HG03520 (cell line): ENCODE measurements at regions not wholly inside any gene's neighbourhood (a gene's known extent, or its start where the extent isn't known, plus 50 kb on each side); places are given as distances from the start of the nearest gene placed in this dataset.
"Not testable (repeated sequence)": the region's sequence is repeated elsewhere in the genome, so short reads cannot be mapped to it uniquely, and the experiment has no call there.

ENCODE experiments used
- ATAC-seq: cut with Tn5 transposase; IDR thresholded peaks from one replicate; pipeline ENCODE4 v1.9.1; 2021; ENCODE audit warnings: mild to moderate bottlenecking, moderate library complexity; ENCODE audit not compliant: unreplicated experiment

GRCh38 chr1:103469801-103470200, 55.7 kb upstream of the RNPC3 start:
- no peak for ATAC-seq

- no peak for ATAC-seq
Observed at GRCh38 chr1:103467100-103467499, 58.4 kb upstream of the RNPC3 start.

- ATAC-seq, result no peak
Observed at GRCh38 chr1:103461161-103462105, 64.1 kb upstream of the RNPC3 start.

- ATAC-seq, result no peak
Observed at GRCh38 chr1:103460511-103460910, 65.0 kb upstream of the RNPC3 start.

- ATAC-seq, result no peak
Observed at GRCh38 chr1:103459346-103459745, 66.2 kb upstream of the RNPC3 start.

GRCh38 chr1:103457886-103458455, 67.5 kb upstream of the RNPC3 start:
- no peak for ATAC-seq

GRCh38 chr1:103448560-103448959, 76.9 kb upstream of the RNPC3 start:
- no peak for ATAC-seq

- no peak for ATAC-seq
Observed at GRCh38 chr1:103447471-103447870, 78.0 kb upstream of the RNPC3 start.

GRCh38 chr1:103441342-103441741, 84.2 kb upstream of the RNPC3 start:
- ATAC-seq, result no peak

GRCh38 chr1:103436568-103437100, 88.9 kb upstream of the RNPC3 start:
- not testable (repeated sequence) for ATAC-seq

- no peak for ATAC-seq
Observed at GRCh38 chr1:103435443-103435842, 90.1 kb upstream of the RNPC3 start.

GRCh38 chr1:103424650-103425049, 100.8 kb upstream of the RNPC3 start:
- ATAC-seq, result no peak

GRCh38 chr1:103416681-103417286, 108.7 kb upstream of the RNPC3 start:
- no peak for ATAC-seq

- ATAC-seq, result no peak
Observed at GRCh38 chr1:103387898-103388297, 137.6 kb upstream of the RNPC3 start.

GRCh38 chr1:103373991-103374390, 151.5 kb upstream of the RNPC3 start:
- ATAC-seq, result no peak

GRCh38 chr1:103372866-103373265, 152.6 kb upstream of the RNPC3 start:
- ATAC-seq, result no peak

- ATAC-seq, result no peak
Observed at GRCh38 chr1:103371234-103371633, 154.3 kb upstream of the RNPC3 start.

GRCh38 chr1:103367186-103367585, 158.3 kb upstream of the RNPC3 start:
- ATAC-seq, result no peak

GRCh38 chr1:103365860-103366569, 159.5 kb upstream of the RNPC3 start:
- ATAC-seq, result no peak

GRCh38 chr1:103363008-103363365, 162.5 kb upstream of the RNPC3 start:
- no peak for ATAC-seq

GRCh38 chr1:103362348-103363007, 163.0 kb upstream of the RNPC3 start:
- no peak for ATAC-seq
